Activated CD8-positive, alpha-beta memory T cell treated with anti-CD3 and anti-CD28 coated beads for 36 hours (primary cell): ENCODE measurements at regions not wholly inside any gene's neighbourhood (a gene's known extent, or its start where the extent isn't known, plus 50 kb on each side); places are given as distances from the start of the nearest gene placed in this dataset.

Experiments used
- CTCF ChIA-PET: fragments of 350-600 bp; sonication (Branson Sonifier 250); formaldehyde crosslinking; loops from one replicate; lab custom pipeline; 2021; ENCODE audit warnings: antibody characterized with exemption; lab: Charles Lee
- POLR2A ChIA-PET: fragments of 350-600 bp; sonication (Branson Sonifier 250); formaldehyde crosslinking; loops from one replicate; lab custom pipeline; 2021; ENCODE audit warnings: antibody characterized with exemption; lab: Charles Lee

DNA sequence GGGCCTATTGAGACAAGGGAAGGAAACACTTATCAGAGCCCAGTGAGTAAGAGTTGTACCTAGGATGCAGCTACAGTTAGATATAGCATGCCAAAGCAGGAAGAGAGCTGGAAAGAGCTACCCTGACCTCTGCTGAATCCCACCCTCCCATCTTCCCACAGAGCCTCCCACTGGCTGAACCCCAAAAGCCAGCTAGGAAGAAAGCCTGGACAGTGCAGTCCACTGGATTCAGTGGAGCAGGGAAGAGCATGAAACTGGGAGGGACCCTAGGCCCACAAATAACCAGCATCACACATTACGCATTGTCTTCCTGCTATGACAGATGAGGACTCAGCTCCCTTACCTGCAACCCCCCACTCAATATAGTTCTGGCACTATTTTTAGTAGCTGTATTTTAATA is 81.5 kb upstream of the AKAP13 start:
- ChIA-PET CTCF (interaction anchor here (0.7 to 3.7 kb wide), 5 partner anchors 9 to 465 kb away, joined by 3 to 32 read pairs (median 3); no protein-coding TSS in a partner anchor), POLR2A (interaction anchor here (0.5 kb wide), 1 partner anchor 403 kb away, joined by 4 read pairs; no protein-coding TSS in a partner anchor)

GRCh38 chr15:85302271-85302670 is 78.1 kb upstream of the AKAP13 start:
- ChIA-PET POLR2A (no interaction called here), CTCF (interaction anchor here (0.7 kb wide), 1 partner anchor 14 kb away, joined by 3 read pairs; no protein-coding TSS in a partner anchor)

DNA sequence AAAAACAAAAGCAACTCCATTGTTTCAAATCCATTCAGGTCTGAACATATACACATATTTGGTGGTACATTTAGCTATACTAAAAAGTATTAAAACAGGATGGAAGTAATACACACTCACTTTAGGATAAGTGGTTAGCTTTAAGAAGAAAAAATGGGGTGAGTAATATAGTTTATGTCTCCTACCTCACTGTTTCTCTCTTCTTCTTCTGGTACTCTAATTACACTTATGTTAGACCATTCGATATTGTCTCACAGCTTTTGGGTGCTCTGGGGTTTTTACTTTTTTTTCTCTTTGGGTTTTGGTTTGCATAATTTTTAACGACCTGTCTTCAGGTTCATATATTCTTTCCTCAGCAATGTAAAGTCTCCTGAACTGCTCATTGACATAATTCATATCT is 75.4 kb upstream of the AKAP13 start:
- POLR2A ChIA-PET = interaction anchor here (0.5 kb wide), 1 partner anchor 23 kb away, joined by 4 read pairs; no protein-coding TSS in a partner anchor
- CTCF ChIA-PET = no interaction called here

- POLR2A ChIA-PET = no interaction called here
- CTCF ChIA-PET = interaction anchor here (0.8 to 2.3 kb wide), 4 partner anchors 8 to 16 kb away, joined by 3 to 8 read pairs (median 4); no protein-coding TSS in a partner anchor
These were observed 73.3 kb upstream of the AKAP13 start for GRCh38 chr15:85306946-85307686.

- POLR2A ChIA-PET = no interaction called here
- CTCF ChIA-PET = interaction anchor here (0.5 to 2.3 kb wide), 5 partner anchors 9 to 29 kb away, joined by 3 to 8 read pairs (median 4); no protein-coding TSS in a partner anchor
These were observed 72.7 kb upstream of the AKAP13 start for GRCh38 chr15:85307687-85308045.

DNA sequence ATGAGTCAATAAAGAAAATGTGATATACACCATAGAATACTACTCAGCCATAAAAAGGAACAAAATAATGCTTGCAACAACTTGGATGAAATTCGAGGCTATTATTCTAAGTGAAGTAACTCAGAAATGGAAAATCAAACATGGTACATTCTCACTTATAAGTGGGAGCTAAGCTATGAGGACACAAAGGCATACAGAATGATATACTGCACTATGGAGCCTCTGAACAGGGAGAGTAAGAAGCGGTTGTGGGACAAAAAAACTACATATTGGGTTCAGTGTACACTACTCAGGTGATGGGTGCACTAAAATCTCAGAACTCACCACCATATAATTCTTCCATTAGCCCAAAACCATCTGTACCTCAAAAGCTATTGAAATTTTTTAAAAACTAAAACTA is 68.8 kb upstream of the AKAP13 start:
- CTCF ChIA-PET = interaction anchor here (0.7 to 2.2 kb wide), 4 partner anchors 13 to 103 kb away, joined by 3 to 7 read pairs (median 4); no protein-coding TSS in a partner anchor
- POLR2A ChIA-PET = interaction anchor here (0.5 to 0.7 kb wide), 3 partner anchors 10 to 396 kb away, joined by 3 to 4 read pairs (median 4); no protein-coding TSS in a partner anchor

GRCh38 chr15:85312486-85312885 is 67.9 kb upstream of the AKAP13 start:
- ChIA-PET POLR2A (interaction anchor here (0.5 kb wide), 2 partner anchors 345 to 395 kb away, joined by 3 to 4 read pairs; no protein-coding TSS in a partner anchor), CTCF (interaction anchor here (0.8 to 2.2 kb wide), 5 partner anchors 11 to 102 kb away, joined by 3 to 7 read pairs (median 4); no protein-coding TSS in a partner anchor)

DNA sequence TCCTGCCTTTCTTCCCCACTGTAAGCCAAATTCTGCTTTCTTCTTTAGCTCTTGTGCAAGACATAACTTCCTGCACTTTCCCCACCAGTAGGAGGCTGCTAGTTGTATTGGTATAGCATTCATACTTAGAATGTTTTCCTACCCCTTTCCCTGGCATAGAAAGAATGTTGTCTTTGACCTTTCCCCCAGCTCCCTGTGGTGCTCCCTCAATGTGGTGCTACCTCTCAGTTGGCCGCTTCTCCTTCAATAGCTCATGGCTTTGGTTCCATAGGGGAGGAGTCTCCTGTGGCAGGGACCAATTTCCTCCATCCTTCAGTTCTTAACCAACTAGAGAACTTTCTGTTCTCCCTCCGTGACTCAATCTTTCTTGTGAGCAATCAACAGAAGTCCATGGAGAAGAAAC is 67.5 kb upstream of the AKAP13 start:
- POLR2A ChIA-PET = interaction anchor here (0.7 kb wide), 1 partner anchor 268 kb away, joined by 4 read pairs; no protein-coding TSS in a partner anchor
- CTCF ChIA-PET = interaction anchor here (0.8 to 2.2 kb wide), 5 partner anchors 12 to 102 kb away, joined by 3 to 7 read pairs (median 4); no protein-coding TSS in a partner anchor

GRCh38 chr15:85313339-85313738 is 67.1 kb upstream of the AKAP13 start:
- POLR2A ChIA-PET = interaction anchor here (0.7 kb wide), 1 partner anchor 268 kb away, joined by 4 read pairs; no protein-coding TSS in a partner anchor
- CTCF ChIA-PET = interaction anchor here (1.3 to 2.2 kb wide), 2 partner anchors 12 to 18 kb away, joined by 4 to 7 read pairs; no protein-coding TSS in a partner anchor

DNA sequence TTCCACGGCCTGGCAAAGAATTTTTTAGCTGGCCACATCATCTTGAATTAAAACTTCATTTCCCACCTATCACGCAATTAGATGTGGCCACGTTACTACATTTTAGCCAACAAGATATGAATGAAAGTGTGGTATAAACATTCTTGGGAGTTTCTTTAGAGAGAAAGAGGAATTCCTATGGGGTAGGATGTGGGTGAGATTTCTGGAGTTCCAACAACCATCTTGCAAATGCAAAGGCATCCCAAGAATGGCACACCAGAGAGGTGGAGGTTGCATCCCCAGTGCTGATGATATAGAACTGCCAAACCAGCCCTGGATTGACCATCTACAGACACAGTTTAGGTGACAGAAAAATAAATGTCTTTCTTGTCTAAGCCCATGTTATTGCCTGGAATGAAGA is 66.3 kb upstream of the AKAP13 start:
- POLR2A ChIA-PET = no interaction called here
- CTCF ChIA-PET = no interaction called here

DNA sequence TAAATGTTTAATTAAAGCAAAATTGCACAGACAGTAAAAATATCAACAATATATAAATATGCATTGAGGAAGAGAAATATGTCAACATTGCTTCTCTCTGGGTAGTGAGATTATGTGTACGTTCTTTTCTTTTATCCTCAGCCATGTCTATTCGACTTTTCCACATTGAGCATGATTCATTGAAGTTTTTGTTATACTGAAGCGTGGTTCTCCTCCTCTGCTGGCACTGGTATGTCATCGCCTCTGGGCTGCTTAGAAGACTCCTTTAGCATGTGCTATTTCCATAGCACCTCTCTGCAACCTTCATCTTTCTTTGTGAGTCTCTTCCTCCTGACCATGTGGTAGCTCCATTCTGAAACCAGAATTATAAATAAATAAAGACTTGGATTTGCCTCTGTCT is 65.8 kb upstream of the AKAP13 start:
- POLR2A ChIA-PET = no interaction called here
- CTCF ChIA-PET = interaction anchor here (1.8 kb wide), 1 partner anchor 18 kb away, joined by 5 read pairs; no protein-coding TSS in a partner anchor

DNA sequence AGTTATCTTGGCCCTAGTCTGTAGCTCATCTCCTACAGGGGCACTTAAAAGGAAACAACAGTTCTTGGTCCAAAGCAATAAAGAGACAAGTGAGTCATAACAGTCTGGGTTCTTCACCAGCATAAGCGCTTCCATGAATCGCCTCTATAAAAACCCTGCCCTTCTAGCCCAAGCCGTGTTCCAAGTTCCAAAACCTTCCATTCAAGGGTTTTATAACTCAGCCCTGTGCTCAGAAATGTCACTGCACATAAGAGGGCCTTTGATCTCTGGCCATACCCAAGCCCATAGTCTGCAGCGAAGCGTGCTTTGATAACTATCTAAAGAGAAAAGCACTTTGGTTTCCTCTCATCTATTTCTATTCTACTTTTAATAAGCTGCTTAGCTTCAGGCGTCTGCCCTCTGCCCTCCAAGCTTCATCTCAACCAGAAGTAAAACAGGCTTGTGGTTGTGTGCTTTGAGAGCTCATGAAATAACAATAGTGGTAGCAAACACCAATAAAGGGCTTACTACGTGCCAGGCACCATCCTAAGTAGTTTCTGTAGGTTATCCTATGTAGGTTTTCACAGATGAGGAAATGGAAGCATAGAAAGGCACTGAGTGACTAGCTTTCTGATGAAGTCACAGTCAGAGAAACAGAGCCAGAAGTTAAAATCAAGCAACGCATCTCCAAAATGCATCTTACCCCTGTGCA is 64.0 kb upstream of the AKAP13 start:
- ChIA-PET CTCF (interaction anchor here (0.7 to 4.5 kb wide), 9 partner anchors 8 to 92 kb away, joined by 3 to 20 read pairs (median 3); no protein-coding TSS in a partner anchor), POLR2A (interaction anchor here (0.6 to 1.1 kb wide), 4 partner anchors 14 to 174 kb away, joined by 3 to 6 read pairs (median 4); no protein-coding TSS in a partner anchor)

DNA sequence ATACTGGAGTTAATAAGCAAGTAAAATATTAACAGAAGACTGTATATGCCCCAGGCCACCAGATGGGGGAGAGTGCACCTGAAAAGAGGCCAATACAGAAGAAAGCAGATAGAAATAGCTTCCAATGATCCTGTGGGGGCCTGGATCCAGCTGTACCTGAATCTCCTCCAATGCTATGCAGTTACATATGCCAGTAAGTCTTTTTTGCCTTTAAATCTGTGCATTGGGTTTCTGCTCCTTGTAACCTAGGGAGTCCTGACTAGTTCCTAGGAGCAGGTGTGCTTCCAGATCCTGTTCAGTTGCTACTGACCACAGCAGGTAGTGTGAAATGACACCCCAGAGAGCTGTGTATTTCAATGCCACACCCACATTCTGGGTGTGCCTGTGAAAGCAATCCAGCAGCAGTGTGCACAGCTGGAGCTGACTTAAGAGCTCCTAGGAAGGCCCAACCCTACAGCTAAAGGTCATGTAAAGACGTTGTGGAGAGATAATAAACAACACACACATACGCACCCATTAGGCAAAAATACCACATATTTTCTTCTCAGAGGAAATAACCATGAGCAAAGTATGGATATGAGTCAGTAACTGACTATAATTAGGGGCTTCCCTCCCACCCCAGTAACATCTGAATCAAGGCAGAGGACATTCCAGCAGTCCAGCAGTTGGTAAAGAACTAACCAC is 62.2 kb upstream of the AKAP13 start:
- ChIA-PET CTCF (interaction anchor here (2.1 to 4.5 kb wide), 3 partner anchors 12 to 97 kb away, joined by 5 to 20 read pairs (median 17); no protein-coding TSS in a partner anchor), POLR2A (interaction anchor here (1.3 kb wide), 1 partner anchor 13 kb away, joined by 10 read pairs; no protein-coding TSS in a partner anchor)

DNA sequence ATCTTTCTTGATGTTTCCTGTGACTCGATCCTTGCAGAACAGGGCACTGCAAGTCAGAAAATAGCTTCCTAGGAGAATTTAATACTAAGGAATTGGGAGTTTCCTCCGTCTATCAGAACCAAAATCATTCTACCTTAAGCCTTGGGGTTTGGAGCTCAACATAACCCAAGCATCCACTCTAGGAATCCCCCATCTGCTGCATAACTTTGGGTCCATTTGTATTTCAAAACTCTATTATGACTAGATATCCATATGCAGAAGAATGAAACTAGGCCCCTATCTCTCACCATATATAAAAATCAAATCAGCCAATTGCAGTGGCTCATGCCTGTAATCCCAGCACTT is 61.7 kb upstream of the AKAP13 start:
- POLR2A ChIA-PET = interaction anchor here (1.3 kb wide), 1 partner anchor 12 kb away, joined by 10 read pairs; no protein-coding TSS in a partner anchor

DNA sequence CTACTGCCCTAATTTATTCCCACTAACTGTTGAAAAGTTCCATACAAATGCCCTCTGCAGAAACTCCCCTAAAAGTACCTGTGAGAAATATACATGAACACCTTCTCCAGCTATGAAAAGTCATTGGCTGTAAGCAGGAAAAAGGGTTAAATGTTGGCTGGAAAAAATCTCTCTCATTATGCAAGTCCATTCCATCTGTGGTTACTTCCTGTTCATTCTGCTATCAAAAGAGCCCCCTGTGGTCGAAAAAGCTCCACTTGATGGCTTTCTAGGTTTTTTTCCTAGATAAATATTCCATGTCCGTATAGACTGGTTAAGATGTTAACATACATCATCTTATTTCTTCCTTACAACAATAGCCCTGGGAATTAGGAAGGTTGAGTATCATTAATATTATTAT is 56.2 kb upstream of the AKAP13 start:
- ChIA-PET POLR2A (no interaction called here), CTCF (interaction anchor here (0.6 to 1.1 kb wide), 3 partner anchors 28 to 175 kb away, joined by 3 read pairs; no protein-coding TSS in a partner anchor)

More for the DNA sequence above, 61.7 kb upstream of the AKAP13 start:
- CTCF ChIA-PET = interaction anchor here (2.1 to 4.5 kb wide), 3 partner anchors 12 to 96 kb away, joined by 5 to 20 read pairs (median 17); no protein-coding TSS in a partner anchor

DNA sequence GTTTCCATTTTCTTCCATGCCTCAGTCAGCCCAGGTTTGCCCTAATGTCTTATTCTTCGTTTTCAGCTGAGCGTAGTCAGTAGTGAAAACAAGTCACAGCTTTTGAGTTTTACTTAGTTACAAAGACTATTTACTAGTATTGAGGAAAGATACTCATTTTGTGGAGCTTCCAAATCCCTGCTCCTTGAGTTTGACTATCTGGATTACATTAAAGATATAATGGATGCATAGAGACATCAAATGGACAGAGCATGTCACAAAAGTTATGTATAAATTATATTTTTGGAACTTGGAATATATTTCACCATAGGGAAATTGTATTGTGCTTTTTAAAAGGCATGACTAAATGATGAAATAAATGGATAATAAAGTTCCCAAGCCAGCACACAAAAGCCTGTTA is 54.6 kb upstream of the AKAP13 start:
- CTCF ChIA-PET = interaction anchor here (0.7 kb wide), 1 partner anchor 81 kb away, joined by 3 read pairs; no protein-coding TSS in a partner anchor
- POLR2A ChIA-PET = no interaction called here

- POLR2A ChIA-PET = no interaction called here
- CTCF ChIA-PET = interaction anchor here (0.7 kb wide), 1 partner anchor 80 kb away, joined by 3 read pairs; no protein-coding TSS in a partner anchor
These were observed 54.1 kb upstream of the AKAP13 start for GRCh38 chr15:85326291-85326690.

DNA sequence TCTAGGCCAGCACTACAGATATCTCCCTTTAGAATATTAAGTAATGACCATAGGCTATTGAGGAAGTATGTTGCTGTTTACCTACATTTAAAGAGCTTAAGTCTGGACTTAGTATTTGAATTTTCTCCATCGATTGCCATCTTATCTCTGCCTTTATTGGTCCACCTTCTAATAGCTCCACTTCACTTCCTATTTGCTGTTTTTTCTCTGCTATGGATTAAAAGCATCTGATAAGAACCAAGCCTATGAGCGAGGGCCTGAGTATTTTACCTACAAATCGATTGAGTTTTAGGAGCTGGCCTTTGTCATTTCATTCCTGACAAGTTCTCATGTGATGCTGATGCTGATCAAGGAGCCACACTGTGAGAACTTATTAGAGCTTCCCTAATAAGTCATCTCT is 52.6 kb upstream of the AKAP13 start:
- ChIA-PET POLR2A (interaction anchor here (0.7 kb wide), 1 partner anchor 23 kb away, joined by 4 read pairs; no protein-coding TSS in a partner anchor), CTCF (interaction anchor here (1.0 to 1.5 kb wide), 3 partner anchors 12 to 177 kb away, joined by 3 to 4 read pairs (median 3); no protein-coding TSS in a partner anchor)
